Testis (tissue), 2 donors: ENCODE measurements at regions not wholly inside any gene's neighbourhood (a gene's known extent, or its start where the extent isn't known, plus 50 kb on each side); places are given as distances from the start of the nearest gene placed in this dataset.

Source experiments
- DNase-seq: peaks from one replicate; pipeline ENCODE4 v3.0.0-alpha.2; 2019
- H3K27ac ChIP-seq, 2 donors: fragments of 200-600 bp; sonication (generic); one replicate each; pipeline ENCODE4 v1.5.1; 2019
- H3K27me3 ChIP-seq: fragments of 200-600 bp; sonication (generic); one replicate; pipeline ENCODE4 v1.5.1; 2019
- H3K36me3 ChIP-seq: fragments of 200-600 bp; sonication (generic); one replicate; pipeline ENCODE4 v1.5.1; 2017; ENCODE audit warnings: low read depth; ENCODE audit errors: missing control alignments
- H3K4me1 ChIP-seq: fragments of 200-600 bp; sonication (generic); one replicate; pipeline ENCODE4 v1.5.1; 2019
- H3K4me3 ChIP-seq, 2 donors: fragments of 200-600 bp; sonication (generic); one replicate each; pipeline ENCODE4 v1.5.1; 2017 to 2019
- H3K9me3 ChIP-seq: fragments of 200-600 bp; sonication (generic); one replicate; pipeline ENCODE4 v1.5.1; 2017
- POLR2A ChIP-seq: fragments of 450-650 bp; IDR thresholded peaks from one replicate; pipeline ENCODE4 v1.6.1; 2017; ENCODE audit warnings: antibody characterized with exemption, mild to moderate bottlenecking, moderate library complexity
- WGBS, 2 donors: methylation state at CpG; one replicate each; pipeline ENCODE4 v1.1.5; 2018; 5-methylcytosine and 5-hydroxymethylcytosine counted together
- intact Hi-C: fragments of 100-400 bp; cut with DNase I; formaldehyde crosslinking; loops from one replicate; pipeline ENCODE4 v1.15.1; 2023; ENCODE audit warnings: low total_unique reads
- TF ChIP-seq, protein P1 (sequence below), 3 experiments: fragments of 450-650 bp in 2 of 3; fragments of 200-600 bp in 1 of 3; sonication (generic) in 1 of 3; IDR thresholded peaks; one replicate each; pipeline ENCODE4 v1.5.1; 2016 to 2019; ENCODE audit warnings: antibody characterized with exemption in 3 of 3, mild to moderate bottlenecking in 2 of 3, moderate library complexity in 1 of 3

DNA sequence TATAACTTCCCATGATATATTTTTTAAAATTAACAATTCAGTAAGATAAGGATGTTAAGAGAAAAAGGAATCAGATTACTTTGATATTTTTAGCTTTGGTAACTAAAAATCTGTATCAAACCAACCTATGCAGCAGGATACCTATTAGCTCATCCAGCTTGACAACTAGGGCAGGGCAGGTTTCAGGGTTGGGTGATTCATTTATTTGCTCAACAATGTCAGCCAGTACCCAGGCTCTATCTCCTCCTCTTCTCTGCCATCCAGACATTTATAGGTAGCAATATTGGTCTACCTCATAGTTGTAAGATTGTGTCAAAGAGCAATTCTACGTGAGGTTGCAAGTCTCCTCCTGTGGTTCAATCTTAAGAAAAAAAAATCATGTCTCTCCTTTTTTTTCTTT lies 421.9 kb downstream of the ANKRD50 start:
- Histone ChIP-seq H3K4me1 (no peaks in the 10 kb centered on the region), H3K4me3 (no peak overlapping the region), H3K9me3 (no peaks in the 10 kb centered on the region), H3K27me3 (no peaks in the 10 kb centered on the region), H3K36me3 (no peaks in the 10 kb centered on the region), H3K27ac (no peak overlapping the region)
- DNase-seq, result no peak
- TF ChIP-seq, protein P1, sequence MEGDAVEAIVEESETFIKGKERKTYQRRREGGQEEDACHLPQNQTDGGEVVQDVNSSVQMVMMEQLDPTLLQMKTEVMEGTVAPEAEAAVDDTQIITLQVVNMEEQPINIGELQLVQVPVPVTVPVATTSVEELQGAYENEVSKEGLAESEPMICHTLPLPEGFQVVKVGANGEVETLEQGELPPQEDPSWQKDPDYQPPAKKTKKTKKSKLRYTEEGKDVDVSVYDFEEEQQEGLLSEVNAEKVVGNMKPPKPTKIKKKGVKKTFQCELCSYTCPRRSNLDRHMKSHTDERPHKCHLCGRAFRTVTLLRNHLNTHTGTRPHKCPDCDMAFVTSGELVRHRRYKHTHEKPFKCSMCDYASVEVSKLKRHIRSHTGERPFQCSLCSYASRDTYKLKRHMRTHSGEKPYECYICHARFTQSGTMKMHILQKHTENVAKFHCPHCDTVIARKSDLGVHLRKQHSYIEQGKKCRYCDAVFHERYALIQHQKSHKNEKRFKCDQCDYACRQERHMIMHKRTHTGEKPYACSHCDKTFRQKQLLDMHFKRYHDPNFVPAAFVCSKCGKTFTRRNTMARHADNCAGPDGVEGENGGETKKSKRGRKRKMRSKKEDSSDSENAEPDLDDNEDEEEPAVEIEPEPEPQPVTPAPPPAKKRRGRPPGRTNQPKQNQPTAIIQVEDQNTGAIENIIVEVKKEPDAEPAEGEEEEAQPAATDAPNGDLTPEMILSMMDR (IDR thresholded peaks at IDR 0.05), result no peak
- no peak for TF ChIP-seq POLR2A
- WGBS, 2 donors, result 50 to 74% methylated on average over 1 of the region's 1 CpG
- intact Hi-C loops, result no loop called here

DNA sequence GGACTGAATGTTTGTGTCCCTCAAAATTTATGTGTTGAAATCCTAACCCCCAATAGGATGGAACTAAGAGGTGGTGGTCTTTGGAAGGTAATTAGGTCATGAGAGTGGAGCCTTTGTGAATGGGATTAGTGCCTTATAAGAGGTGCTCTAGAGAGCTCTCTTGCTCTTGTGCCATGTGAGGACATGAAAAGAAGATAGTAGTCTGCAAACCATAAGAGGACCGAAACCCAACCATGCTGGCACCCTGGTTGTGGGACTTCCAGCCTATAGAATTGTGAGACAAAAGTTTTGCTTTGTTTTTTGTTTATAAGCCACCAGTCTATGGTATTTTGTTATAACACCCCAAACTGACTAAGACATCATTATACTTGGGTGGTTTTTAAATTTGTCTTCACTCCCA lies 417.1 kb downstream of the ANKRD50 start:
- no peak overlapping the region for H3K27ac ChIP-seq
- no peaks in the 10 kb centered on the region for H3K27me3 ChIP-seq
- TF ChIP-seq POLR2A, result no peak
- TF ChIP-seq, protein P1 (IDR thresholded peaks at IDR 0.05), result no peak
- no peak for DNase-seq
- H3K4me1 ChIP-seq, result no peaks in the 10 kb centered on the region
- no peaks in the 10 kb centered on the region for H3K36me3 ChIP-seq
- H3K9me3 ChIP-seq, result no peaks in the 10 kb centered on the region
- WGBS, 2 donors, result 91 to 100% methylated on average over 1 of the region's 1 CpG
- no peak overlapping the region for H3K4me3 ChIP-seq
- intact Hi-C loops, result no loop called here

DNA sequence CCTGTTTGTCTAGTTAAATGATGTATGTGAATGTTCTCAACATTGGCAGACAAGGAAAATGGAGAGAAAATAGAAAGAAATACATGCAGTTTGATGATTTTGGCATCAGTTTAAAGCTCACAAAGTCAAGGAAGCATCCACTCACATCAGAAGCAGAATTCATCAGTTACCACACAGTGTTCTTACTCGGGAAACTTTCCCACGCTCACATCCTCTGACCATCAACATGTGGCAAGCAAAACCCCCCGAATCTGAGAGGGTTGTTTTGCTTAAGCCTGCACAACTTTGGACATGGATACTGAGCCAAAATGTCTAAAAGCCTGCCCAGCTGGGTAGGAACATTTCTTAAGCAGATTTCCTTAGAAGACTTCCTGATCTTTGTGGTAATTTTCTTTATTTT lies 407.6 kb downstream of the ANKRD50 start:
- Histone ChIP-seq H3K27ac (no peak overlapping the region), H3K36me3 (no peaks in the 10 kb centered on the region), H3K27me3 (no peaks in the 10 kb centered on the region), H3K4me3 (no peak overlapping the region), H3K9me3 (no peaks in the 10 kb centered on the region), H3K4me1 (no peaks in the 10 kb centered on the region)
- TF ChIP-seq, protein P1 (IDR thresholded peaks at IDR 0.05), result no peak
- no peak for TF ChIP-seq POLR2A
- intact Hi-C loops, result no loop called here
- 53 to 55% methylated on average over 3 of the region's 3 CpGs for WGBS, 2 donors
- no peak for DNase-seq

GRCh38 chr4:124306352-124306751 lies 406.2 kb downstream of the ANKRD50 start:
- Histone ChIP-seq H3K36me3 (no peaks in the 10 kb centered on the region), H3K27ac (no peak overlapping the region), H3K9me3 (no peaks in the 10 kb centered on the region), H3K4me3 (no peak overlapping the region), H3K4me1 (no peaks in the 10 kb centered on the region), H3K27me3 (no peaks in the 10 kb centered on the region)
- no peak for TF ChIP-seq POLR2A
- TF ChIP-seq, protein P1 (IDR thresholded peaks at IDR 0.05), result no peak
- WGBS, 2 donors, result 88 to 100% methylated on average over 1 of the region's 1 CpG
- no peak for DNase-seq
- intact Hi-C loops, result no loop called here

DNA sequence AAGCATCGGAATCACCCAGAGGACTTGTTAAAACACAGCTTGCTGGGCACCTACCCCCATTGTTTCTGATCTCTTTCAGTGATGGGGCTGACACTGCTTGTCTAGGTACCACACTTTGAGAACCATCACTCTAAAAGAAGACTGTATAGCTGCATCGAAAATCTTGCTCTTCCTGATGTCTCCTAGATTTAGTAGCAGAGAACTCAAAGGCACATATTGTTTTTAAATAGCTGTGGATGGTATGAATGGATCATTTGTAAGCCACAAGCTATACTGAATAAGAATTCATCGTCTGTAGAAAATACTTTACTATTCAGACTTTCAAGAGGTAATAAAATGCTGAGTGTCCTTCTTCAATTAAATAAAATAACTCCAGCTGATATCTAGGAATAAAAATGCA lies 405.4 kb downstream of the ANKRD50 start:
- 89 to 91% methylated on average over 3 of the region's 3 CpGs for WGBS, 2 donors

More for the DNA sequence above, 405.4 kb downstream of the ANKRD50 start:
- H3K27me3 ChIP-seq, result no peaks in the 10 kb centered on the region
- no peak for TF ChIP-seq POLR2A
- TF ChIP-seq, protein P1 (IDR thresholded peaks at IDR 0.05), result no peak
- no peaks in the 10 kb centered on the region for H3K4me1 ChIP-seq
- no peaks in the 10 kb centered on the region for H3K9me3 ChIP-seq
- intact Hi-C loops, result no loop called here
- no peak overlapping the region for H3K27ac ChIP-seq
- H3K36me3 ChIP-seq, result no peaks in the 10 kb centered on the region
- H3K4me3 ChIP-seq, result no peak overlapping the region
- DNase-seq, result no peak
